Kidney epithelial cell (primary cell): ENCODE measurements at regions not wholly inside any gene's neighbourhood (a gene's known extent, or its start where the extent isn't known, plus 50 kb on each side); places are given as distances from the start of the nearest gene placed in this dataset.

Experiments
- DNase-seq: peaks from one replicate; pipeline ENCODE4 v3.0.0-alpha.2; 2010; ENCODE audit warnings: low read depth
- H3K27me3 ChIP-seq: 2 replicates; pipeline ENCODE4 v1.6.0; 2011; ENCODE audit warnings: low read length; ENCODE audit not compliant: control insufficient read depth, insufficient read depth
- H3K36me3 ChIP-seq: 2 replicates; pipeline ENCODE4 v1.5.1; 2011; ENCODE audit warnings: low read length; ENCODE audit not compliant: control insufficient read depth, insufficient read depth
- H3K4me3 ChIP-seq: 2 replicates; pipeline ENCODE4 v1.5.1; 2011; ENCODE audit warnings: low read depth, mild to moderate bottlenecking, control low read depth, low read length
- TF ChIP-seq, protein P1 (sequence below): IDR thresholded peaks from 2 replicates; pipeline ENCODE4 v1.5.1; 2011; ENCODE audit warnings: mild to moderate bottlenecking, moderate library complexity, low read length, control low read depth, inconsistent platforms; ENCODE audit not compliant: insufficient read depth, poor library complexity, severe bottlenecking

DNA sequence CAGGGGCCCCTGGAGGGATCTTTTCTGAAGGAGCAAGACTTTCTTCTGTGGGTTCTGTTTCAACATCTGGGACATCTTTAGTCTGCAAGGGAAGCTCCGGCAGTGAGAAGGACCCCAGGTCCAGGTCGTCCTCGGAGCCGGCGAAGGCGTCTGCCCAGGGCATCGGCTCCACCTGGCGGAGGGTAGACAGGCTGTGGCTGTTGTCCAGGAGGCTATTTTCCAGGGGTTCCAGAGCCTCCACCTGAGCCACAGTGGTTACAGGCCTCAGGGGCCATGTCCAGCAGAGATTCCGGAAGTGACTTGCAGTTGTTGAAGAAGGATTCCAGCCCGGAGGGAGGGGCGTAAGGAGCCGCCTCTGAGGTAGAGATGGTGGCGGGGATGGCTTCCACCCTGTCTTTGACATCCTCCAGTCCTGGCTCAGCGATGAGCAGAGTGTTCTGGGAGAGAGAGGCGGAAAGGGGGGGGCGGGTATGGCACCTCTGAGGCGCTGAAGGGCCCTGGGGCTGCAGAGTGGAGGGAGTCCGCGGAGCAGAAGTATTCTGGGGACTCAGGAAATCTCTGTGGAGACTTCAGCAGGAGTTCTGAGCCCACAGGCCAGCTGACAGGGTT, 891.3 kb upstream of the LRRTM1 start:
- TF ChIP-seq, protein P1, sequence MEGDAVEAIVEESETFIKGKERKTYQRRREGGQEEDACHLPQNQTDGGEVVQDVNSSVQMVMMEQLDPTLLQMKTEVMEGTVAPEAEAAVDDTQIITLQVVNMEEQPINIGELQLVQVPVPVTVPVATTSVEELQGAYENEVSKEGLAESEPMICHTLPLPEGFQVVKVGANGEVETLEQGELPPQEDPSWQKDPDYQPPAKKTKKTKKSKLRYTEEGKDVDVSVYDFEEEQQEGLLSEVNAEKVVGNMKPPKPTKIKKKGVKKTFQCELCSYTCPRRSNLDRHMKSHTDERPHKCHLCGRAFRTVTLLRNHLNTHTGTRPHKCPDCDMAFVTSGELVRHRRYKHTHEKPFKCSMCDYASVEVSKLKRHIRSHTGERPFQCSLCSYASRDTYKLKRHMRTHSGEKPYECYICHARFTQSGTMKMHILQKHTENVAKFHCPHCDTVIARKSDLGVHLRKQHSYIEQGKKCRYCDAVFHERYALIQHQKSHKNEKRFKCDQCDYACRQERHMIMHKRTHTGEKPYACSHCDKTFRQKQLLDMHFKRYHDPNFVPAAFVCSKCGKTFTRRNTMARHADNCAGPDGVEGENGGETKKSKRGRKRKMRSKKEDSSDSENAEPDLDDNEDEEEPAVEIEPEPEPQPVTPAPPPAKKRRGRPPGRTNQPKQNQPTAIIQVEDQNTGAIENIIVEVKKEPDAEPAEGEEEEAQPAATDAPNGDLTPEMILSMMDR: no peak
- Histone ChIP-seq H3K36me3 (no peaks in the 10 kb centered on the region), H3K27me3 (no peaks in the 10 kb centered on the region), H3K4me3 (no peak overlapping the region)
- no peak for DNase-seq

DNA sequence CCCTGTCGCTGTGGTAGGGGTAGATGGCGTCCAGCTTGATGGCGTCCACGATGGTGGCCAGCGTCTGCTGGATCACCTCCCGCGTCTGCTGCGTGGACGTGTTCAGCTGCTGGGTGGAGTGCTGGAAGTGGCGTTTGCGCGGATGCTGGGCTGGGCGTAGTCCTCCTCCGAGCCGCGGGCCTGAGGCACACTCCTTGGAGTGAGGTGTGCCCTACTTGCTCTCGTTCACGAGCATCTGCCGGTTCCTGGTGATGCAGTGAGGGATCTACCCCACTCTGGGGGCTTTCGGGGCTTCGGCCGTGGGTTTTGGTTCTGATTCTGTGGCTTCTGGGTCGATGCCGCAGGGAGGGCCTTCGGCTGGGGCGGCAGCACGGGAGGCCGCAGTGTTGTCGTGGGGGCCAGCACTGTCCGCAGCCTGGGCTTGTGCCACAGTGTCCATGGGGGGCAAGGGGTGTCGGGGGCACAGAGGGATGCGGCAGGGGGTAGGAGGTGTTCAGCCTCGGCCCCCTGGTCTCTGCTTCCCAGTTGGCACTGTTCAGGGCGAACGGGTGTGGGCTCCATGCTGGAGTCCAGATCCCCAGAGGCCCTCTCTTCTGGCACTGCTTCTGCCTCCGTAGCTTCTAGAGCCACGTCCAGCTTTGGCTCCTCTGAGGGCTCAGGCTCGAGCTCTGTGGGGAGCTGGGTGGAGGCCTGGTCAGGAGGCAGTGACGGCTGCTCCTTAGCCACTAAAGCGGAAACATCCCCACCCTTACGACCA, 890.6 kb upstream of the LRRTM1 start:
- TF ChIP-seq, protein P1: no peak
- Histone ChIP-seq H3K27me3 (no peaks in the 10 kb centered on the region), H3K4me3 (no peak overlapping the region), H3K36me3 (no peaks in the 10 kb centered on the region)
- DNase-seq: no peak

DNA sequence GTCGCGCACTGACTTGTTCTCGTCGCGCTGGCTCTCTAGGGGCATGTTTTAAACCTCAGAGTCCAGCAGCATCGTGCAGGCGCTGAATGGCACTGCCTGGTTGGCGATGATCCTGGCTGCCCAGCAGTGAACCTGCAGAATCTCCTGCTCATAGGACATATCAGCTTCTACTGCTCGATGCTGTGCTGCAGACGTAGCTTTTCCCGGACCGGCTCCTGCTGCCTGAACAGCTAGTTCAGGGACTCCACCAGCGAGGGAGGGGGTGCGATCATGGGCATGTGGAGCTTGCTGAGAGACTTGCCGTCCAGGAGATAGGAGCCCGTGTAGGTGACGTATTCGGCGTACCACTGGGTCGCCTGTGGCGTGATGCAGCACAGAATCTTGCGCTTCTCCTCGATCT, 890.0 kb upstream of the LRRTM1 start:
- Histone ChIP-seq H3K4me3 (no peak overlapping the region), H3K27me3 (no peaks in the 10 kb centered on the region), H3K36me3 (no peaks in the 10 kb centered on the region)
- no peak for DNase-seq
- TF ChIP-seq, protein P1: no peak

DNA sequence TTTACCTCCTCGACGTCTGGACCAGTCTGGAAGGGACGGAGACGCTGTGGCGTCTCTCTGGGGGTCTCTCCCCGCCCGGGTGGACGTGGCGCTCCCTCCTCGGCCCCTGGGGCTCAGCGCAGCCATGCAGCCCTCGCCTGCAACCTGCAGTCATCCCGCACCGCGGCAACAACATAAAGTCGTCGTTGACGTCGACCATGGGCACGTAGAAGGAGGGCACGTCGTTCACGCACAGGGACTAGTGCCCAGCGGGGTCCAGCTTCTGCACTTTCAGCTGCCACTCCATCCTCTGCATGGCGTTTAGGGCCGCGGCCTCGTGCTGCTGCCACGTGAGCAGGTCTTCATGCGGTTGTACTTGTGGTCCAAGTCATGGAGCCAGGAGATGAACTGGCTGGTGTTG, 889.6 kb upstream of the LRRTM1 start:
- DNase-seq: no peak
- TF ChIP-seq, protein P1: no peak
- H3K4me3 ChIP-seq: no peak overlapping the region
- H3K27me3 ChIP-seq: no peaks in the 10 kb centered on the region
- H3K36me3 ChIP-seq: no peaks in the 10 kb centered on the region

DNA sequence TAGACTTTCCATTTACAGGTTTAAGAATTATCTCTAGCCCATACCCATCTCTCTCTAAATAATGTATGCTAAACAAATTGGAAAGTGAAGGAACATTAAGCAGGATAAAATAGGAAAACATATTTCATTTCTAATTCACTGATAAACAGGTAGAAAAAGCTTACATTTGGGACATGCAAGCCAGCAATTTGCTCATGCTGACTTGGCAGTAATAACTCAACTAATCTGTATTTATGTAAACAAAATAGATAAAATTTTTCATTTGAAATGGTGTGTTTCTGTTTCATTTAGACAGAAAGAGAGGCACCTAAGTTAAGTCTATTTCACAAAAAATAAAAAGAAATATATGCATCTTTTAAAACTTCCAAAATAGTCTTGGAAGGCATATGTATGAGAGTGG, 877.3 kb upstream of the LRRTM1 start:
- TF ChIP-seq, protein P1: no peak
- DNase-seq: no peak
- H3K36me3 ChIP-seq: no peaks in the 10 kb centered on the region
- H3K4me3 ChIP-seq: no peak overlapping the region
- H3K27me3 ChIP-seq: no peaks in the 10 kb centered on the region
